ENCODE measurements at regions not wholly inside any gene's neighbourhood (a gene's known extent, or its start where the extent isn't known, plus 50 kb on each side); places are given as distances from the start of the nearest gene placed in this dataset.

DNA sequence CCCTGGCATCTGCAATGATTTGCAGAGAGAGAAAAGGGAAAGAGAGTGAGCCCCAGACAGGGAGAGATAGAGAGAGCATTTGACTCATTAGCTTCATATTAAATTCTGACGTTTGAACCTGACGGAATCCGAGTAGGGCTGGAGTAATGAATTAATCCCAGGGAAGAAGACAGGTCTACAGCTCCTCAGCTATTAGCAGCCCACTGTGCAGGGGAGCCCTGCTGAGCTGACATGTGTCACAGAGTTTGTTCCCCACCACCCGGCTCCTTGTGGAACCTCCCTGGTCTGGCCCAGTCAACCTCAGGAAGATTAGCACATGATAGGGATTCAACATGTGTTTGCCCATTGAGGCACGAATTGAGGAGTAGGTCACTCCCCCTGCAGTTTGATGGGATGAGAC is 404.0 kb downstream of the BUD13 start:
- Histone ChIP-seq H3K27me3 (ENCODE audit: insufficient read depth) (no peaks in the 10 kb centered on the region), H4K20me1 (replicated peaks; ENCODE audit: insufficient read depth) (no peaks in the 10 kb centered on the region), H3K9me2 (ENCODE audit: insufficient read depth) (no peaks in the 10 kb centered on the region), H3K4me1 (ENCODE audit: insufficient read depth) (0 out of 2 replicates have a peak, but pooled peaks cover 6% of the 10 kb centered on the region), H3K4me2 (no peak overlapping the region), H3K4me3 (no peak overlapping the region), H3K27ac (ENCODE audit: low read depth) (no peak overlapping the region), H2AFZ (no peak overlapping the region), H3K79me2 (replicated peaks; ENCODE audit: insufficient read depth) (0 out of 2 replicates have a peak, but pooled peaks cover 3% of the 10 kb centered on the region), H3K36me3 (ENCODE audit: insufficient read depth) (no peaks in the 10 kb centered on the region), H3F3A (replicated peaks; ENCODE audit: low read depth) (no peaks in the 10 kb centered on the region)
- Mint-ChIP-seq H3K4me3 (no peak overlapping the region), H3K9me3 (peaks cover 17% of the 10 kb centered on the region; the same call in 2 of the 3 replicates), H3K27ac (no peak overlapping the region), H3K27me3 (ENCODE audit: insufficient read depth, low read depth, poor library complexity) (no peaks in the 10 kb centered on the region), H3K4me1 (peaks cover 9% of the 10 kb centered on the region), H3K36me3 (ENCODE audit: low read depth) (peaks cover 14% of the 10 kb centered on the region)
- no peak for DNase-seq (ENCODE audit: low spot score)
- no peak for ATAC-seq
- TF ChIP-seq EZH2 (IDR thresholded peaks at IDR 0.05; ENCODE audit: low read depth, unreplicated experiment) (no peak), ZNF331 (CRISPR knock-in tag; IDR thresholded peaks at IDR 0.05; ENCODE audit: low read depth) (no peak), CREB1 (CRISPR knock-in tag; IDR thresholded peaks at IDR 0.05; ENCODE audit: low read depth) (no peak), JUNB (IDR thresholded peaks at IDR 0.05; ENCODE audit: unreplicated experiment) (no peak), POLR2AphosphoS5 (IDR thresholded peaks at IDR 0.05; ENCODE audit: low read depth) (no peak), REST (IDR thresholded peaks at IDR 0.05; ENCODE audit: unreplicated experiment) (no peak), NANOG (IDR thresholded peaks at IDR 0.05; ENCODE audit: borderline replicate concordance) (no peak), STAT1 (IDR thresholded peaks at IDR 0.05; ENCODE audit: unreplicated experiment) (no peak), ZNF462 (CRISPR knock-in tag; IDR thresholded peaks at IDR 0.05) (no peak), EZH2phosphoT487 (IDR thresholded peaks at IDR 0.05; ENCODE audit: unreplicated experiment) (no peak), ZNF114 (CRISPR knock-in tag; IDR thresholded peaks at IDR 0.05) (no peak), ETS1 (IDR thresholded peaks at IDR 0.05) (no peak)
- TF ChIP-seq, protein P1, sequence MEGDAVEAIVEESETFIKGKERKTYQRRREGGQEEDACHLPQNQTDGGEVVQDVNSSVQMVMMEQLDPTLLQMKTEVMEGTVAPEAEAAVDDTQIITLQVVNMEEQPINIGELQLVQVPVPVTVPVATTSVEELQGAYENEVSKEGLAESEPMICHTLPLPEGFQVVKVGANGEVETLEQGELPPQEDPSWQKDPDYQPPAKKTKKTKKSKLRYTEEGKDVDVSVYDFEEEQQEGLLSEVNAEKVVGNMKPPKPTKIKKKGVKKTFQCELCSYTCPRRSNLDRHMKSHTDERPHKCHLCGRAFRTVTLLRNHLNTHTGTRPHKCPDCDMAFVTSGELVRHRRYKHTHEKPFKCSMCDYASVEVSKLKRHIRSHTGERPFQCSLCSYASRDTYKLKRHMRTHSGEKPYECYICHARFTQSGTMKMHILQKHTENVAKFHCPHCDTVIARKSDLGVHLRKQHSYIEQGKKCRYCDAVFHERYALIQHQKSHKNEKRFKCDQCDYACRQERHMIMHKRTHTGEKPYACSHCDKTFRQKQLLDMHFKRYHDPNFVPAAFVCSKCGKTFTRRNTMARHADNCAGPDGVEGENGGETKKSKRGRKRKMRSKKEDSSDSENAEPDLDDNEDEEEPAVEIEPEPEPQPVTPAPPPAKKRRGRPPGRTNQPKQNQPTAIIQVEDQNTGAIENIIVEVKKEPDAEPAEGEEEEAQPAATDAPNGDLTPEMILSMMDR (conservative IDR thresholded peaks at IDR 0.05; ENCODE audit: low read depth in 2 of 2): no peak
